Right lobe of liver (tissue), 4 donors: ENCODE measurements at regions not wholly inside any gene's neighbourhood (a gene's known extent, or its start where the extent isn't known, plus 50 kb on each side); places are given as distances from the start of the nearest gene placed in this dataset.

Experiments used
- CTCF ChIP-seq, 4 donors: fragments of 200-600 bp in 3 of 4; fragments of 450-650 bp in 1 of 4; IDR thresholded peaks; one replicate each; pipeline versions ENCODE4 v1.5.1 to v1.8.0; 2016 to 2022; ENCODE audit warnings: antibody characterized with exemption in 4 of 4, mild to moderate bottlenecking in 2 of 4
- POLR2A ChIP-seq: fragments of 450-650 bp; IDR thresholded peaks from one replicate; pipeline ENCODE4 v1.6.1; 2017; ENCODE audit warnings: antibody characterized with exemption, mild to moderate bottlenecking
- donor health status: DM: no; HTN: no; CAD: no.
- donor health status: DM: no; HTN: no; CAD: no.
- donor health status: DM: no; HTN: yes; CAD: no.

GRCh38 chr2:17334300-17334699 lies 183.9 kb downstream of the RAD51AP2 start:
- TF ChIP-seq CTCF (IDR thresholded peaks at IDR 0.05) (no peak), POLR2A (no peak)
